Fibroblast of skin of back (primary cell): ENCODE measurements at regions not wholly inside any gene's neighbourhood (a gene's known extent, or its start where the extent isn't known, plus 50 kb on each side); places are given as distances from the start of the nearest gene placed in this dataset.

ENCODE experiments used
- DNase-seq: peaks from one replicate; pipeline ENCODE4 v3.0.0-alpha.2; 2013

DNA sequence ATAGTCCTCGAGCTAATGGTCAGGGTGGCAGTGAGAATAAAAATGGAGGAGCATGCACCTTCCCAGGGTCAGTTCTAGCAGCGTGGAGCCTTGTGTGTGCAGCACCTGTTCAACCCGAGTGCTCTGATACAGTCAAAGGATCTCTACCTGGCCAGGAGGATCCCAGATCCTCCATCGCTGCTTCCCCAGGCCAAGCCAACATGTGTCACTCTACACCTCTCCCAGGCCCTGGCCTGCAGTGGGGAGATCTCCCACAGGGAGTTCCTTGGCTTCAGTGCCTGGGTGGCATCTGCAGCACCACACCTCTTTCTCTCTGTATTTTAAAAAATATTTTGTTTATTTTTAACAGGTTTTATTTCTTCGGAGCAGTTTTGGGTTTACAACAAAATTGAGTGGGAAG lies 414.8 kb upstream of the C2CD4B start:
- DNase-seq: no peak

DNA sequence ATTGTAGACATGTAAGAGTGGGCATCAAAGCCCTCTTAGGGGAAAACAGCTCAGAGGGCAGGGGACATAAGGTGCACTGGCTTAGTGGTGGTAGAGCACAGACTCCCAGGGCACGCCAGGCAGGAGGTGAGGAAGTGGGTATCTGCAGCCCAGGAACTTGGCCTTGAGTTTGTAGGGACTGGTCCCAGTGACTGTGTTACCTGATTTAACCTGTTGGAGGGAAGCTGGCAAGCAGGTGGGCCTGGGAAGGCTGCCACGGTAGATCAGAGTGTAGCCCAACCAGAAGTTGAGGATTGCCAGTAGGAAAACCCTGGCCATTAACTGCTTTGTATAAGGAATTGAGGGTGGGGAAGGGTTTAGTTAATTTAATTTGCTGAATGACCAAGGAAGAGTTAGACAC lies 417.5 kb upstream of the C2CD4B start:
- no peak for DNase-seq

DNA sequence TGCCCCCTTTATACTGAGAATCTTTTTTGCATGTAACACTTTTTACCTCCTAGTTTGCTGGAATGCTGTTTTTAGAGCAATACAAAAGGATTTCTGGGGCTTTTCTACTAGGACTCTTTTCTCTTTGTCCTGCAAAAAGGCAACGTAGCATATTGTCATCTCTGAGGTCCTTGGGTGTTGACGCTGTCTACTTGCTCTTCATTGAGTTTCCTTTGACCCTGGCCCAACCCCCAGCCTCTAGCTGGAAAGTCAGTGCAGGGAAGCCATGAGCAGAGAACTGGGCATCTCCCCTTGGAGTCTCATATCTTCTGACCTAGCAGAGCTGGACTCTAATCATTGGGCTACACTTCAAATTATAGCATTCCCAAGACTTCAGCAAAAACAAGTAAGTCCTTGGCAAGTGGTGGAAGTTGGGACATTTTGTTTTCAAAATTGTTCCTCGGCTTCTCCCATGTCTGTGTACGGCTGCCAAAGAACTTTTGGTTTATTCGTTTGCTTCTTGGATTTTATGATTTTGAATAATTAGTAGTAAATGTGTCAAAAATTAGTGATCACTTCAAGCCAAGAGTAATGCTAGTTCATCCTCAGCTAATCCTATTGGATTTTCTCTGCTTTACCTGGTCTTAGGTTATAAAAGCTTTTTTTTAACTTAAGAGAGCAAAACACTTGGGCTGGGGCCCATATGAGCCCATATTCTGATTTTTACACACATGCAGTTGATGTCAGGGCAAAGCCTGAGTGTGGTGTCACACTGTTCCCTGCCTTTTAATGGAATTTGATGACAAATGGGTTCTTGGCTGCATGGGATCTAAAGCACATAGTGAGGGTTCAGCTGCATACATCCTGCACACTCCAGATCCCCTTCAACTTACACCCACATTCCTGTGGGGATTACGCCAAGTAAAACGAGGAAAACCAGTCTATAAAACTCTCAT lies 419.5 kb upstream of the C2CD4B start:
- DNase-seq: no peak

DNA sequence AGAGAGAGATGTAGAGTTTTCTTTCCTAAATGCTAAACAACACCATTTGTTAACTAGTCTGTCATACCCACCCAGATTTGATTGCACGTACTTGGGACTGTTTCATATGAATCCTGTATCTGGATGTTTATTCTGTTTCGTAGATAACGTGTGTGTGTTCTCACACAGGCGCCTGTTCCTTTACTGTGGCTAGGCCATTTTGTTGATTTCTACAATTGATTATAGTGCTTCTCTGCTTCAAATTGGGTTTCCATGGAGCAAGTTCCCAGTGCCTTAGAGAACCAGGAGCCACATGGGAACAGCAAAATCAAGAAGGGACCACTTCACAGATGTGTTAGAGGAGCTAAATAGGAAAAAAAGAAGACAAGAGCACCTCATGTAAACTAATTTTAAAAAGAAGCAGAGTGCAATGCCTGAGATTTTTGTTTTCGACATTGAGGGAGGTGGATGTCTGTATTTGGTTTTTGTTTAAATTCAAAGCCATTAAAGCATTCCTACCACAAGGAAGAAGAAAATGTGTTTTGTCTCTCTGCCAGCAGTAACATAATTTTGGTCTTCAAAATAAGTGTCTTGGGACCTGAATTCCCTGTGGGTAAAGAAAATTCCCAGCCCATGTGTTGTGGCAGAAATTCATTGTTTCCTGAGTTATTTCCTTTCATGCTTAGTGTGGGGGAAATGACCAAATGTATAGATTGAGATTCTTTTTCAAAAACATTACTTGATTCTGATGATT lies 424.0 kb upstream of the C2CD4B start:
- peak; percentile 90 for DNase-seq

DNA sequence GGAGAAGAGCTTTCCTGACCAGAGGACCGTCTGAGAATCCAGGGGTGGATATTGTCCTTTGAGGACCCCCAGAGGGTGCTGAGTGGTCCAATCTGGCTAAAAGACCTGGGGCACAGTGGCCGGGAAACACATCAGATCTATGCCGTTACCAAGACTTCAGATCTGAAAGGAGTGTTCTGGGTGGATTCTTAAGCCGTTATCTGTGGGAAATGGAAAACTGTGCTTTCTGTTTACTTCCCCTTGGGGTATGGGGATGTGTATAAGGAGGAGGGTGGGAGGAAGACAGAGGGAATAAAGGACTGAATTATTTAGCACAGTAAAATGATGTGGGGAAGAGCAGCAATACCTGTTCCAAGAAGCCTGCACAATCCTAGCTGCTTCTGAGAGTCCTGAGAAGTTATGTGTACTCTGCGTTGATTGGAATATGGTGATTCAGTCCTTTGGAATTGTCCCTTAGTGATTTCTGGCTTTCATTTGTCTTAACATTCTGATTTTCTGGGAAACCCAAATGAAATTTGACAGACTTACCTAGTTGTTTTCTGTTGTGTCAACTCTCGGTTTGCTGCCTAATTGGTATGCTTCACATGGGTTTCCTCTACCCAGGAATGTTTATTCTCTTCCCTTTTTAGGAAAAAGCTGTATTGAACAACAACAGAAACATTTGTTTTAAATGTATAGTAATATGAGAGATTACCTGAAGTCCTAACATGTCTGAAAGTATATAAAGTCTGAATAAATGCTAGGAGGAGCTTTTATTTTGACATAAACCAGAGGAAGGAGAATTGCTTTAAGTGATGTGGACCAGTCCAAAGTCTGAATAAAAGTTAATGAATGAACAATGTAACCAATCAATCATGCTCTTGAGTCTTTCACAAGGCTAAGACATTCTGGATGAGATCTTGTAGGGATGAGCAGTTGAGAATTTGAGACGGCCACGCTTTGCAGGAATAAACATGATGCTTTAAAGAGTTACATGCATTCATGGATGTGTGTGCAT lies 427.1 kb upstream of the C2CD4B start:
- DNase-seq: peak; percentile 66

DNA sequence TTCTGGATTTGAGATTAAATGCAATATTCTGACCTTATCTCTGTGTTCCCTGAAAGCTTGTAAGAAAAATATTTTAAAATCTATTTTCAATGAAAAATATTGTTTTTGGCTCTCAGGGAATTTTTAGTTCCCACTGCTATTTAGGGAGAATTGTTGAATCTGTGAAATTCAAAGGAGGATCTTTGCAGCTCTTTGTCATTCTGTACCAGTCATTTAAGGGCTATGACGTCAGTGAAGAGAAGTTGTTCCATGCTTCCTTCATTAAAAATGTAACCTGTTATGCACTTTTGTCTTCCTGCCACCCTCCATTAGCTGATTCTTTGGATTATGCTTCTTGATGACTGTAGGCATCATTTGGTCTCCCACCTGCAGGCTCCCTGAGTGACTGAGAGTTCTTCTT lies 427.8 kb upstream of the C2CD4B start:
- peak; percentile 48 for DNase-seq

DNA sequence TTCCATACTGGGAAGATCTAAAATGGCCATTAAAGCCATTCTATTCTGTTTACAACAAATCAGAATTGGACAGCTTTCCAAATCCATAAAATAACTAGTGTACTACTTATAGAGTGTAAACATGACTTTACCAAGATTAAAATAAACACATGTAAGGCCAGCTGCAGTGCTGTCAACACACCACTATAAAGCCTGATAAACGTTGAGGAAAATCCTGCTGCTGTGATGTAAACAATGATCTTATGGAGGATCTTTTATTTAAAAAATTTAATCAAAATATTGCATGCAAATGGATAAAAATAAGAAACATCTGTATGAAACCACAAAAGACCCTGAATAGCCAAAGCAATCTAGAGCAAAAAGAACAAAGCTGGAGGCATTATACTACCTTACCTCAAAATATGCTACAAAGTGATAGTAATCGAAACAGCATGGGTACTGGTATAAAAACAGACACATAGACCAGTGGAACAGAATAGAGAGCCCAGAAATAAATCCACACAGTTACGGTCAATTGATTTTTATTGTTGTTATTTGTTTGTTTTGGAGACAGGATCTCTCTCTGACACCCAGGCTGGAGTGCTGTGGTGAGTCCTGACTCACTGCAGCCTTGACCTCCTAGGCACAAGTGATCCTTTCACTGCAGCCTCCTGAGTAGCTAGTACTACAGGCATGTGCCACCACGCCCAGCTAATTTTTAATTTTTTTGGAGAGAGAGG lies 428.8 kb upstream of the C2CD4B start:
- no peak for DNase-seq

DNA sequence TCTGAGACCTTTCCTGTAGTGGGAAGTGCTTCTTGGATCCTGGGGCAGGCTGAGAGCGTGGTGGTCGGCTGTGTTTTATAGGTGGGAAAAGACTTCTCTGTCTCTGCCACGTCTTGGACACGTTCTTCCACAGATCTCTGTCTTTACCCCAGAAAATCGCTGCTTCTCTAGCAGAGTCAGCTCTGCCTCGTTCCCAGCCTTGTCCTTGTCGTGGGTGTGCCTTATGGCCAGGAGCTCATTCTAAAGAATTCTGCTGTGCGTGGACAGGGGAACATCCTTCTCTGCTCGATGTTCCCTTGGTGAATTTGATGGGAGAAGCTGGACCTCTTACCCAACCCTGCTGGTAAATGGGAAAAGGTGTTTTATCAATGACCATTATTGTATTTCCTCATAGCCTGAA lies 433.1 kb upstream of the C2CD4B start:
- DNase-seq: no peak

DNA sequence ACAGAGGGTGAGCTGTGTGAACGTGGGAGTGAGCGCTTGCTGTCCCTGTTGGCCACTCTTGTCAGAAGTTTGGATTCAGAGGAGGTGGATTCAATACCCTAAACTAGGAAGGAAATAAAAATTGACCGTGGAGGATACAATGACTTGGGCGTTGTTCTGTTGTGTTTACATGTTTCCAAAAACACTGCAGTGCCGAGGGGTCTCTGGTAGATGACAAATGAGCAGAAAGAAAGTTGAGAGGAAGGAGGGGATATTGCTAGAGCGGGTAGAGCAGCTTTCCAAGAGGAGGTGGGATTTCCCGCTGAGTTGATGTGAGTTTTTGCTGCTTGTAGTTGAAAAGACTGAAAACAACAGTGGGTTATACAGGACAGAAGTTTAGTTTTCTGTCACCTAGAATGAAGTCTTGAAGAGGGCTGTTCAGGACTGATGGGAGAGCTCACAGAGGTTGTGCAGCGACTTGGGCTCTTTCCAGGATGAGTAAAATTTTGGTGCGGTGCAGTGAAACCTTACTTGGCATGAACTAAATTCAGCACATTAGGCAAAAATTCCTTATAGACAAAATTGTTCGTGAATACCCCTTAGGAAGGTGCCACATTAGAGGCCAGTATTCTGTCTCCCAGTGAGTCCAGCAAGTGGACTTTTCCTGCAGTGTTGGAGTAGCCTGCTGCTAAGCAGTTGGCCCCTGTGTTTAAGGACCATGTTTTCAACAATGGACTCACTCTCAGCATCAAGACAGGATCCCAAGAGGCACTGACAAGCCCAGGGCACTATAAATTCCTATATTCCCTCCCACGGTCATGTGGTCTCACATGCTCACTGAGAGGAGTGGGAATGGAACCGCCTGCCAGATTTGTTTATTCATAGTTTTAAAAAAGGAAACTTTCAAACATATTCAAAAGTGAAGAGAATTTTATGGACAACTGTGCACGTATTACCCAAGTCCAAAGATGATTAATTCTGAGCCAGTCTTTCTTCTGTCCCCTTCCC lies 435.0 kb upstream of the C2CD4B start:
- no peak for DNase-seq

DNA sequence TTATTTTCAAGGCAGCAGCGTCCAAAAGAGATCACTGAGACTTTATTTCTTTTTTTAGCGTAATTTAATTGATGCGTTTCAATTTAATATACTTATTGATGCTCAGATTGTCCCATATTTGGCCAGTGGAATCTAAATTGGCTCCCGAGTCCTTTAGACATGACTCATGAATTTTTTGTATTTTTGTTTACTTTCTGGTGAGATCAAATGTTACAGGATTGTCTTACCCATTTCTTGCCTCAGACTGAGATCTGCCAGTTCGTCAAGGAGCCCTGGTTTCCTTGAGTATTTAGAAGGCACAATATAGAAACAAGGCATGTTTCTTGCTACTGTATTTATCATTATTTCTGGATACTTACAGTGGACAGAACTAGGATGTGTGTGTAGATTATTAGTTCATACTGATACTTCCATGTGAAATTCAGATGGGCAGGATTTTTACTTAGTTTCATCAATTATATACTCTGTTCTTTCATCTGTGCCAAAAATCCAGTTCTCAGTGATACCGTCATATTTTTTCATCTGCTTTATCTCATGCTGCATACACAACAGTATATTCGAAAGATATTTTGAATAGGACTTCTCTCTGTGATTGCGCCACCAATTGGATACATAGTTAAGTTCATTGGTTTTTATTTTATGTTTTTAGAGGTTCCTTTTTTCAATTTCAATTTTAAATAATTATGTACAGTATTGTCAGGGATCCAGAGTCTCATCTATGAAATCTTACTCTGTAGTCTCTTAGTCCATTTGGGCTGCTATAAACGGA lies 436.9 kb upstream of the C2CD4B start:
- peak; percentile 36 for DNase-seq

DNA sequence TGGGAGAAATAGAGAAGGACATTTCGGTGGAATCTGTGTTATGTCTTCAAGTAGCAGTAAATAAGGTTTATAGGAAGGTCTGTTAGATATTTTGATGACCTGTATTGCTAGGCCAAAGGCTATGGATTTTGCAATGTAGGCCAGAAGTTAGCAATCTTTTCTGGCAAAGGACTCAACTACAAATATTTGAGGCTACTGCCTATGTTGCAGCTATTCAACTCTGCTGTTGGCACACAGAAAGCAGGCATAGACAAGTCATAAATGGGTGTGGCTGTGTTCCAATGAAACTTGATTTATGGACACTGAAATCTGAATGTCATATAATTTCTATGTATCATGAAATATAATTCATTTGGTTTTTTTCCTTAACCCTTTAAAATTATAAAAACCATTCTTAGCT lies 438.7 kb upstream of the C2CD4B start:
- DNase-seq: no peak

DNA sequence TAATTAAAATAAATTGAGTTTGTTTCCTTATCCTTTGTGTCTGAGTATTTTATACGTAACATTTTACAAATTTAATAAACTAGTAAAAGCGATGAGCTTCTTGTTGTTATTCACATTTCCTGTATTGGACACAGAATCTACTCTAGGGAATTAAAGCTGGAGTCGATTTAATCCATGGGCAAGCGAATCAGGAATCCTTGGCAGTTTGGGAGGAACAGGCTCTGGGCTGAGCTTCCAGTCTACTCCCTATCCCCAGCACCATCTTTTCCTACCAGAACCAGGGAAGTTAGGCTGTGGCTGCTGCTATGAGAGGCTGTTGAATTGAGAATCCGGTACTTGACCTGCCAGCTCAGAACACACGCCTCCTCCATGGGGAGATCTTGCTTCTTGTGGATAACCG lies 437.3 kb upstream of the TPM1 start:
- DNase-seq: no peak

DNA sequence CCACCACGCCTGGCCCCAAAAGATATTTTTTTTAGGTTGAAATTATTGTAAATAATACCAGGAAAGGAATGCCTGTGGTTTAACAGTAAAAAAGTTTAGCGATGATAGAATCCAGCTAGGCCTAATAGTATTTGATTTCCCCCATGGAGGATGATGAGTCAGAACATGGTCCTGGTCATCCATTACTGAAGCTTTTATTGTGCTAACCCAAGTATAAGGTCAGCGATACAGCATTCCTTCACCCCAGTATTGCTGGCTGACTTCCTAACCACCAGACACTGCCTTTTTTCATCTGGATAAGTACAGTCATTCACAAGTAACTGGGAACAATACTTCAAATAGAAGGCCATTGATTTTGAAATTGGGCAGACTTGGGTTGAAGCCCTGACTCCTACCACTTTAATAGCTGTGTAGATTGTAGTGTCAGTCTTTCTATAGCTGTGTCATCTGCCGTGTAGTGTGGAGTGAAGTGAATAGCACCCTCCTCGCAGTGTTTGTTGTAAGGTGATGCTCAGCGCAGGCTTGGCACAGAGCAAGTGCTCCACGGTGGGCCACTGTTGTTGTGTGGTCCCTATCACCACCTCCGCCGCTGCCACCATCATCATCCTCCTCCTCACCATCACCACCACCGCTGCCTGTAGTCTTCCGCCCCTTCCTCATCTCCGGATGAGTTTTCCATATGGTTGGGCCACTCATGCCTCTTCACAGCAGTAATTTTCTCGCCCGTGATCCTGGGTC lies 436.0 kb upstream of the TPM1 start:
- peak; percentile 100 for DNase-seq

DNA sequence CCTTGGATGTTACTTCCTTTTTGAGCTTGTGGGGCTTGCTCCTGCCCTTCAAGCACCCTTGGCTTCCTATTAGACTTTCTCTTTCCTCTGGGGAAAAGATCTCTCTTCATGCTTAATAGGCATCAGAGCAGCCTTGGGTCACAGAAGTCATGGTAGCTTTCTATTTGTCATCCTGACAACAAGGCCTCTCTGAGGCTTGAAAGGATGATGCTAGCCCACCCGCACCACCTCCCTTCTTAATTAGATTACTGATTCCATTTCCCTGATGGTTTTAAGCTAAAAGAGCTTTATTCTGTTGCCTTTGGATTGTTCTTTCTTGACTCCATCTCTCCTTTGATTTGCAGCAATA lies 435.5 kb upstream of the TPM1 start:
- no peak for DNase-seq

DNA sequence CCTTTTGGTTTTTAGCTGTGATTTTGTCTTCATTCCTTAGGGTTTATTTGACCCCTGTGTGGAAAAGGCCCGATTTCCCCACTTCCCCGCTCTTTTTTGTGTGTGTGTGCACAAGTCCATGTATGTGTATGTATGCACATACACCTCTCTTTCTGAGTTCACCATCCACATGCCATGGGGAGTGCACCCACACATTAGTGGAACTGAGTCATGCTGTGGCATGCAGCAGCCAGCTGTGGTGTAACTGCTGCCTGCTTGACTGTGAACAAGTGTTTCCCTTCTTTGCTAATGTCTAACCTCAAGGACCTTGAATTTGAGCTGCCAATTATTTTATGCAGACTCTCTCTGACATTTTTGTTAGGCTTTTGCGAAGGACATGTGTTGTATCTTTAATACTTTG lies 434.9 kb upstream of the TPM1 start:
- peak; percentile 63 for DNase-seq

DNA sequence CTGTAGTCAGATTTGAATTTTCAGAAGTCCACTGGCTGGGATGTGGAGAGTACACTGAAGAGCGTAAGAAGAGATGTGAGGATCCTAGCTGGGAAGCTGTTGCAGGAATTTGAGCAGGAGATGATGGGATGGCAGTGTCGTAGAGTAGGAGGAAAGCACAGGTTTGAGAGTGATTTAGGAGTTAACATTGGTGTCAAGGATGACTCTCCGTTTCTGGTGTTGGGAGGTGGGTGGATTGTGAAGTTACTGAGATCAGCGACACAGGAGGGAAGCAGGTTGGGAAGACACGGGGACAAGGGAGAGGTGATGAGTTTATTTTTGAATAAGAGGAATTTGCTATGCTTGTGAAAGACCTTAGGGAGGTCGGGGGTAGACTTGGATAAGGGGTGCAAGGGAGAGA lies 434.2 kb upstream of the TPM1 start:
- no peak for DNase-seq

DNA sequence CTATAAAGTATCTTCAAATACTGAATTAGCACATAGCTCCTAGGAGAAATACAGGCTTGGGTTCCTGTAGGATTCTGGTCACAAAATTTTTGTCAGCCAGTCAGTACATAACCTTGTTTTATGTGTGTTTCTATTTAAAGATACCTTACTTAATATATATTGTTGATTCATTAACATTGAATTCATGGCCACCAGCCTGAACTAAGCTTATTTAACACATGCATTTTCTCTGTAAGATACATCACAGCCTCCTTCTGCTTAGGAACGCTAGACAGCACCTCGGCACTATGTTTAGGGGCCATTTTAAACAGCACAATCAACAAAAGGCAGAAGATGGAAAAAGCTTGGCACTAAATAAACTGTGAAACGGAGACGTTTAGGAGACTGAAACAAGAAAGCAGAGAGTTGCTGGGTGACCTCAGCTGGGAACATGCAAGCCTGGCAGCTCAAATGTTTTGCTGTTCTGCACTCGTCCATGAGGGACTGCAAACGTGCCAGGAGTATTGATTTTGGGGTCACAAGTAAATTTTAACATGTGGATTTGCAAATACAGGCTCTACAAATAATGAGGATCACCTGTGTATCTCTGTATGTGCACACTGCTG lies 432.2 kb upstream of the TPM1 start:
- no peak for DNase-seq

DNA sequence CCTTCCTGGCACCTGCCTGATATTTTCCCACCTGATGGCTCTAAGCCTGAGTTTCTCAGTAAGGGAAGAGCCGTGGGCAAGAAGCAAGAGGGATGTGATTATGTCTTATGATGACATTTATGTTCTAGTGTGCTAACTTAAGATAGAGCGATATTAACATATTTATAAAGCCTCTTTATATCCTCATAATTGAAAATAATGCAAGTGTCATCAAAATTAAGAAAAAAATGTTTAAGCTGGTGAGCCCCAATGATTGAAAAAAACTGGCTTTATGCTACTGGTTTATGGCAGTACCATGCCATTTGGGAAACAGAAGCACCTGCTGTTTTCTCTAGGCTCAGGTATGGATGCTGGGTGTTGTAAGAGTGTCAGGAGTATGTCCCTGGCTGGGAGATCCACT lies 431.5 kb upstream of the TPM1 start:
- DNase-seq: no peak

DNA sequence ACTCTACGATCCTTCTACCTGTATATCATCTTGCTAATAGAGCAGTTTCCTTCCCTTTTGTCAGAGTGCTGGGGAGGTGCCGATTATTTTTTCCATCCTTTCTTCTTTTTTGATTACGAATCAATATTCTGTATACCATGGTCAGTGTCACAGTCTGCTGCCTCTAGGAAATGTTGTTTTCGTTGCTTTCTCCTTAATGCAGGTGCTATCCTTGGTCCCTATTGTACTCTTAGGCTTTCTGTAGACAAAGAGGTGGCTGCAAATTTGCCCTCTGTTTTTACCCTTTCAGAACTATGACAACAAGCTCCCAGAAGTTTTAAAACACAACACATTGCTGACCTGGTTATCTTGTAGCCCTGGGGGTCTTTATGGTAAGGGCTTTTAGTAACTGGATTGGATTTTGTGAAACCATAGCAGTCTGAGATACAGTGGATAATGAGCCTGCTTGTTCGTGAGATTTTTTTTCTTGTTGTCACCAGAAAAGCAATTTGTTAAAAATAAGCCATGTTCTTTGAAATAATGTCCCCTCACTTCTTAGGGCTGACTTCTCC lies 430.3 kb upstream of the TPM1 start:
- no peak for DNase-seq
